BLaER1 (cell line): ENCODE measurements at regions not wholly inside any gene's neighbourhood (a gene's known extent, or its start where the extent isn't known, plus 50 kb on each side); places are given as distances from the start of the nearest gene placed in this dataset.

Source experiments
- H3K27ac ChIP-seq: shearing (Covaris generic); formaldehyde crosslinking; 2 replicates; pipeline ENCODE4 v1.8.1; 2022
- H3K27me3 ChIP-seq: shearing (Covaris generic); formaldehyde crosslinking; 2 replicates; pipeline ENCODE4 v1.8.1; 2022
- H3K36me3 ChIP-seq: shearing (Covaris generic); formaldehyde crosslinking; 2 replicates; pipeline ENCODE4 v1.8.1; 2022
- H3K4me1 ChIP-seq: shearing (Covaris generic); formaldehyde crosslinking; 2 replicates; pipeline ENCODE4 v1.8.1; 2022
- H3K4me2 ChIP-seq: shearing (Covaris generic); formaldehyde crosslinking; 2 replicates; pipeline ENCODE4 v1.8.1; 2022
- H3K4me3 ChIP-seq: shearing (Covaris generic); formaldehyde crosslinking; 2 replicates; pipeline ENCODE4 v1.8.1; 2022
- H3K9ac ChIP-seq: shearing (Covaris generic); formaldehyde crosslinking; 2 replicates; pipeline ENCODE4 v1.8.1; 2022
- H3K9me3 ChIP-seq: shearing (Covaris generic); formaldehyde crosslinking; 2 replicates; pipeline ENCODE4 v1.8.1; 2022
- H4K20me1 ChIP-seq: shearing (Covaris generic); formaldehyde crosslinking; 2 replicates; pipeline ENCODE4 v1.8.1; 2022
- Cebpa-rat ChIP-seq: shearing (Covaris generic); IDR thresholded peaks from 2 replicates; pipeline ENCODE4 v1.8.1; 2022

- Histone ChIP-seq H3K36me3 (no peaks in the 10 kb centered on the region), H3K27me3 (no peaks in the 10 kb centered on the region), H3K4me3 (no peak overlapping the region), H4K20me1 (no peaks in the 10 kb centered on the region), H3K9me3 (no peaks in the 10 kb centered on the region), H3K9ac (no peak overlapping the region), H3K27ac (no peak overlapping the region), H3K4me1 (no peaks in the 10 kb centered on the region), H3K4me2 (no peak overlapping the region)
- TF ChIP-seq Cebpa-rat, result no peak
These were observed 113.1 kb upstream of the ADGRL3 start for GRCh38 chr4:61086979-61087378.

GRCh38 chr4:61094854-61095598, 105.1 kb upstream of the ADGRL3 start:
- Histone ChIP-seq H3K27ac (no peak overlapping the region), H3K9ac (no peak overlapping the region), H3K4me2 (no peak overlapping the region), H4K20me1 (no peaks in the 10 kb centered on the region), H3K36me3 (no peaks in the 10 kb centered on the region), H3K9me3 (no peaks in the 10 kb centered on the region), H3K4me1 (no peaks in the 10 kb centered on the region), H3K4me3 (no peak overlapping the region), H3K27me3 (no peaks in the 10 kb centered on the region)
- no peak for TF ChIP-seq Cebpa-rat

GRCh38 chr4:61128682-61129081, 71.4 kb upstream of the ADGRL3 start:
- H3K9me3 ChIP-seq, result no peaks in the 10 kb centered on the region
- H3K4me3 ChIP-seq, result no peak overlapping the region
- H3K36me3 ChIP-seq, result no peaks in the 10 kb centered on the region
- no peak for TF ChIP-seq Cebpa-rat
- no peaks in the 10 kb centered on the region for H4K20me1 ChIP-seq
- H3K27ac ChIP-seq, result no peak overlapping the region
- no peaks in the 10 kb centered on the region for H3K4me1 ChIP-seq
- no peak overlapping the region for H3K9ac ChIP-seq
- no peak overlapping the region for H3K4me2 ChIP-seq
- H3K27me3 ChIP-seq, result no peaks in the 10 kb centered on the region

- H3K36me3 ChIP-seq, result no peaks in the 10 kb centered on the region
These were observed 70.2 kb upstream of the ADGRL3 start for GRCh38 chr4:61129971-61130370.

GRCh38 chr4:61143461-61143860, 56.7 kb upstream of the ADGRL3 start:
- Histone ChIP-seq H3K36me3 (no peaks in the 10 kb centered on the region), H3K27me3 (no peaks in the 10 kb centered on the region), H3K9me3 (no peaks in the 10 kb centered on the region), H3K4me1 (no peaks in the 10 kb centered on the region), H3K4me3 (no peak overlapping the region), H4K20me1 (no peaks in the 10 kb centered on the region), H3K9ac (no peak overlapping the region), H3K4me2 (no peak overlapping the region), H3K27ac (no peak overlapping the region)
- TF ChIP-seq Cebpa-rat, result no peak

More at GRCh38 chr4:61129971-61130370, 70.2 kb upstream of the ADGRL3 start:
- Histone ChIP-seq H3K4me3 (no peak overlapping the region), H3K9ac (no peak overlapping the region), H3K4me1 (no peaks in the 10 kb centered on the region), H4K20me1 (no peaks in the 10 kb centered on the region), H3K27ac (no peak overlapping the region), H3K9me3 (no peaks in the 10 kb centered on the region), H3K4me2 (no peak overlapping the region), H3K27me3 (no peaks in the 10 kb centered on the region)
- TF ChIP-seq Cebpa-rat, result no peak

GRCh38 chr4:61149278-61149677, 50.8 kb upstream of the ADGRL3 start:
- H3K4me3 ChIP-seq, result no peak overlapping the region
- no peaks in the 10 kb centered on the region for H3K9me3 ChIP-seq

More at GRCh38 chr4:61149278-61149677, 50.8 kb upstream of the ADGRL3 start:
- Histone ChIP-seq H3K36me3 (no peaks in the 10 kb centered on the region), H4K20me1 (no peaks in the 10 kb centered on the region), H3K9ac (no peak overlapping the region), H3K27me3 (no peaks in the 10 kb centered on the region), H3K27ac (no peak overlapping the region), H3K4me2 (no peak overlapping the region), H3K4me1 (no peaks in the 10 kb centered on the region)
- no peak for TF ChIP-seq Cebpa-rat
